ENCODE measurements at regions not wholly inside any gene's neighbourhood (a gene's known extent, or its start where the extent isn't known, plus 50 kb on each side); places are given as distances from the start of the nearest gene placed in this dataset.

DNA sequence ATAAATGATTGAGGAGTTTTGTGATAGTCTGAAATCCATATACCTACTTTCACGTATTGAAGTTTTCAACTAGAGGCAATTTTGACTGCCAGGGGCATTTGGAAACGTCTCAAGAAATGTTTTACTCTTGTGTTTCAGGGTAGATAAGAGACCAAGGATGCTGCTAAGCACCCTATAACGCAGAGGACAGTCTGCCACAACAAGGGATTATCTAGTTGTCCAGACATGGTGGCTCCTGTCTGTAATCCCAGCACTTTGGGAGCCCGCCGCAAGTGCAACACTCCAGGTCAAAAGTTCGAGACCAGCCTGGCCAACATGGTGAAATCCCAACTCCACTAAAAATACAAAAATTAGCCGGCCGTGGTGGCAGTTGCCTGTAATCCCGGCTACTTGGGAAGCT lies 133.7 kb upstream of the CCNG1 start:
- TF ChIP-seq EZH2 (IDR thresholded peaks at IDR 0.05; ENCODE audit: low read length): no peak
- TF ChIP-seq, protein P1, sequence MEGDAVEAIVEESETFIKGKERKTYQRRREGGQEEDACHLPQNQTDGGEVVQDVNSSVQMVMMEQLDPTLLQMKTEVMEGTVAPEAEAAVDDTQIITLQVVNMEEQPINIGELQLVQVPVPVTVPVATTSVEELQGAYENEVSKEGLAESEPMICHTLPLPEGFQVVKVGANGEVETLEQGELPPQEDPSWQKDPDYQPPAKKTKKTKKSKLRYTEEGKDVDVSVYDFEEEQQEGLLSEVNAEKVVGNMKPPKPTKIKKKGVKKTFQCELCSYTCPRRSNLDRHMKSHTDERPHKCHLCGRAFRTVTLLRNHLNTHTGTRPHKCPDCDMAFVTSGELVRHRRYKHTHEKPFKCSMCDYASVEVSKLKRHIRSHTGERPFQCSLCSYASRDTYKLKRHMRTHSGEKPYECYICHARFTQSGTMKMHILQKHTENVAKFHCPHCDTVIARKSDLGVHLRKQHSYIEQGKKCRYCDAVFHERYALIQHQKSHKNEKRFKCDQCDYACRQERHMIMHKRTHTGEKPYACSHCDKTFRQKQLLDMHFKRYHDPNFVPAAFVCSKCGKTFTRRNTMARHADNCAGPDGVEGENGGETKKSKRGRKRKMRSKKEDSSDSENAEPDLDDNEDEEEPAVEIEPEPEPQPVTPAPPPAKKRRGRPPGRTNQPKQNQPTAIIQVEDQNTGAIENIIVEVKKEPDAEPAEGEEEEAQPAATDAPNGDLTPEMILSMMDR (optimal IDR thresholded peaks at IDR 0.05 in 1 of 3, IDR thresholded peaks at IDR 0.05 in 1 of 3, conservative IDR thresholded peaks at IDR 0.05 in 1 of 3; ENCODE audit: extremely low read depth in 1 of 3, insufficient read depth in 2 of 3, low read length in 3 of 3): no peak

Measured in keratinocyte (primary cell).